B cell (primary cell): ENCODE measurements at regions not wholly inside any gene's neighbourhood (a gene's known extent, or its start where the extent isn't known, plus 50 kb on each side); places are given as distances from the start of the nearest gene placed in this dataset.
"Not testable (repeated sequence)": the region's sequence is repeated elsewhere in the genome, so short reads cannot be mapped to it uniquely, and the experiment has no call there.

Experiments
- ATAC-seq: fragments of 200-7000 bp; cut with Tn5 transposase; one replicate; pipeline ENCODE4 v1.10.0; 2021; ENCODE audit warnings: low read depth, mild to moderate bottlenecking, moderate number of reproducible peaks, moderate library complexity
- CTCF ChIA-PET: fragments of 350-600 bp; sonication (Branson Sonifier 250); formaldehyde crosslinking; loops from one replicate; lab custom pipeline; 2021; ENCODE audit warnings: antibody characterized with exemption, inconsistent platforms; lab: Charles Lee
- POLR2A ChIA-PET: fragments of 350-600 bp; sonication (Branson Sonifier 250); formaldehyde crosslinking; loops from one replicate; lab custom pipeline; 2021; ENCODE audit warnings: antibody characterized with exemption; lab: Charles Lee
- DNase-seq: peaks from one replicate; pipeline ENCODE4 v3.0.0; 2013
- H2AFZ ChIP-seq: 2 replicates; pipeline ENCODE4 v1.6.1; 2012; ENCODE audit warnings: mild to moderate bottlenecking, low read depth, low read length; ENCODE audit not compliant: insufficient read depth, poor library complexity, severe bottlenecking
- H3K27ac ChIP-seq, 2 donors: 1 replicate in 1 of 2; 2 replicates in 1 of 2; pipeline ENCODE4 v1.5.1; 2012 to 2013; ENCODE audit warnings: low read length in 2 of 2, mild to moderate bottlenecking in 2 of 2, moderate library complexity in 1 of 2
- H3K27me3 ChIP-seq, 4 experiments: fragments of 200-600 bp in 1 of 4; sonication (generic) in 1 of 4; replicated peaks in 1 of 4; 1 replicate in 2 of 4; 2 replicates in 2 of 4; pipeline versions ENCODE4 v1.6.1 to v1.7.0; 2013 to 2016; ENCODE audit warnings: low read length in 3 of 4, mild to moderate bottlenecking in 2 of 4, mixed read lengths in 1 of 4, moderate library complexity in 1 of 4; ENCODE audit not compliant: insufficient read depth in 4 of 4, control insufficient read depth in 3 of 4; ENCODE audit errors: control extremely low read depth in 1 of 4
- H3K36me3 ChIP-seq, 2 experiments: replicated peaks in 1 of 2; 1 replicate in 1 of 2; 2 replicates in 1 of 2; pipeline versions ENCODE4 v1.6.1 to v1.7.1; 2013; ENCODE audit warnings: low read length in 1 of 2; ENCODE audit not compliant: insufficient read depth in 2 of 2, control insufficient read depth in 1 of 2; ENCODE audit errors: control extremely low read depth in 1 of 2, extremely low read depth in 1 of 2
- H3K4me1 ChIP-seq, 2 donors: fragments of 200-600 bp in 1 of 2; sonication (generic) in 1 of 2; 1 replicate in 1 of 2; 2 replicates in 1 of 2; pipeline versions ENCODE4 v1.5.1 to v1.6.1; 2013 to 2017; ENCODE audit warnings: low read length in 2 of 2; ENCODE audit not compliant: control insufficient read depth in 2 of 2, insufficient read depth in 2 of 2
- H3K4me2 ChIP-seq: replicated peaks from 2 replicates; pipeline ENCODE3; 2012; ENCODE audit warnings: mild to moderate bottlenecking, low read depth, low read length; ENCODE audit not compliant: poor library complexity, severe bottlenecking
- H3K4me3 ChIP-seq, 5 experiments: fragments of 200-600 bp in 1 of 5; sonication (generic) in 1 of 5; 1 replicate in 3 of 5; 2 replicates in 2 of 5; pipeline versions ENCODE4 v1.5.1 to v1.7.0; 2011 to 2016; ENCODE audit warnings: low read length in 4 of 5, mild to moderate bottlenecking in 4 of 5, low read depth in 2 of 5, control low read depth in 1 of 5, moderate library complexity in 1 of 5; ENCODE audit not compliant: insufficient read depth in 1 of 5; ENCODE audit errors: control extremely low read depth in 1 of 5, extremely low read depth in 1 of 5
- H3K79me2 ChIP-seq: fragments of 200-600 bp; sonication (generic); one replicate; pipeline ENCODE4 v1.6.0; 2016; ENCODE audit warnings: low read length; ENCODE audit not compliant: control insufficient read depth, insufficient read depth
- H3K9ac ChIP-seq: fragments of 200-600 bp; sonication (generic); 2 replicates; pipeline ENCODE4 v1.6.1; 2017; ENCODE audit warnings: mild to moderate bottlenecking, low read length, moderate library complexity
- H3K9me3 ChIP-seq, 3 donors: one replicate each; pipeline versions ENCODE4 v1.6.1 to v1.7.1; 2013; ENCODE audit warnings: low read length in 2 of 3; ENCODE audit not compliant: control insufficient read depth in 2 of 3, insufficient read depth in 1 of 3; ENCODE audit errors: control extremely low read depth in 1 of 3
- H4K20me1 ChIP-seq: 2 replicates; pipeline ENCODE4 v1.6.0; 2012; ENCODE audit warnings: mild to moderate bottlenecking, low read length; ENCODE audit not compliant: insufficient read depth, control insufficient read depth, poor library complexity, severe bottlenecking
- H3K27ac Mint-ChIP-seq: one replicate; pipeline ENCODE4 v1.8.0; 2021; ENCODE audit warnings: mixed read lengths
- H3K27me3 Mint-ChIP-seq: one replicate; pipeline ENCODE4 v1.8.0; 2021; ENCODE audit warnings: mixed read lengths
- H3K4me1 Mint-ChIP-seq: one replicate; pipeline ENCODE4 v1.8.0; 2021; ENCODE audit warnings: mixed read lengths
- H3K4me3 Mint-ChIP-seq: one replicate; pipeline ENCODE4 v1.8.0; 2021; ENCODE audit warnings: mixed read lengths
- H3K9me3 Mint-ChIP-seq: one replicate; pipeline ENCODE4 v1.8.0; 2022; ENCODE audit warnings: mixed read lengths; ENCODE audit not compliant: insufficient read depth
- CTCF ChIP-seq: fragments of 200-600 bp; IDR thresholded peaks from one replicate; pipeline ENCODE4 v1.8.0; 2022; ENCODE audit warnings: antibody characterized with exemption, mild to moderate bottlenecking
- EZH2 ChIP-seq: IDR thresholded peaks from 2 replicates; pipeline ENCODE4 v1.6.1; 2012; ENCODE audit warnings: borderline replicate concordance, low read depth, mild to moderate bottlenecking, moderate library complexity, low read length; ENCODE audit not compliant: insufficient read depth, poor library complexity, severe bottlenecking
- WGBS: methylation state at CpG from one replicate; pipeline ENCODE4 v1.1.5; 2013; ENCODE audit warnings: missing lambda C conversion rate; ENCODE audit not compliant: insufficient coverage; 5-methylcytosine and 5-hydroxymethylcytosine counted together
- intact Hi-C: fragments of 100-400 bp; cut with micrococcal nuclease; formaldehyde crosslinking; loops from one replicate; pipeline ENCODE4 v1.10.0; 2022

GRCh38 chr11:25824688-25825087 lies 507.2 kb upstream of the ANO3 start:
- DNase-seq (no peak), ATAC-seq (no peak)
- no peaks in the 10 kb centered on the region for H3K36me3 ChIP-seq
- H2AFZ ChIP-seq = no peak overlapping the region
- H3K27ac ChIP-seq = no peak overlapping the region
- no peaks in the 10 kb centered on the region for H3K79me2 ChIP-seq
- no peak overlapping the region for H3K4me2 ChIP-seq
- Mint-ChIP-seq H3K27me3 (no peaks in the 10 kb centered on the region), H3K4me3 (no peak overlapping the region), H3K9me3 (peaks cover 2% of the 10 kb centered on the region), H3K27ac (no peak overlapping the region), H3K4me1 (no peaks in the 10 kb centered on the region)
- no peaks in the 10 kb centered on the region for H3K27me3 ChIP-seq
- ChIA-PET CTCF (no interaction called here), POLR2A (no interaction called here)
- H3K4me1 ChIP-seq = no peaks in the 10 kb centered on the region
- no peaks in the 10 kb centered on the region for H4K20me1 ChIP-seq
- TF ChIP-seq EZH2 (no peak), CTCF (no peak)
- H3K9me3 ChIP-seq = peaks cover 0 to 7% (median 0%) of the 10 kb centered on the region in 3 donors
- H3K9ac ChIP-seq = no peak overlapping the region
- H3K4me3 ChIP-seq = no peak overlapping the region
- intact Hi-C loops = no loop called here

GRCh38 chr11:25831485-25831884 lies 500.4 kb upstream of the ANO3 start:
- H4K20me1 ChIP-seq, H3K79me2 ChIP-seq, H3K27me3 Mint-ChIP-seq, H3K9me3 ChIP-seq, H3K27ac ChIP-seq, H3K27ac Mint-ChIP-seq, DNase-seq, POLR2A ChIA-PET, H3K4me3 Mint-ChIP-seq, H3K9ac ChIP-seq, H3K27me3 ChIP-seq, H2AFZ ChIP-seq, H3K36me3 ChIP-seq, CTCF ChIA-PET, intact Hi-C loops, H3K4me3 ChIP-seq, H3K9me3 Mint-ChIP-seq, ATAC-seq, H3K4me1 ChIP-seq, H3K4me2 ChIP-seq, H3K4me1 Mint-ChIP-seq: not testable (repeated sequence)
- 95% methylated on average over 9 of the region's 10 CpGs for WGBS
